Bronchial epithelial cell (primary cell): ENCODE measurements at regions not wholly inside any gene's neighbourhood (a gene's known extent, or its start where the extent isn't known, plus 50 kb on each side); places are given as distances from the start of the nearest gene placed in this dataset.

Experiments used
- DNase-seq: peaks from one replicate; pipeline ENCODE4 v3.0.0-alpha.2; 2010; ENCODE audit warnings: low read depth
- FAIRE-seq: peaks from 2 replicates; lab custom pipeline; 2011; peaks lifted over from hg19 to GRCh38; lab: Jason Lieb, UNC
- H3K27me3 ChIP-seq: 2 replicates; pipeline ENCODE4 v1.5.1; 2011; ENCODE audit warnings: low read length; ENCODE audit not compliant: control insufficient read depth, insufficient read depth
- H3K36me3 ChIP-seq: 2 replicates; pipeline ENCODE4 v1.5.1; 2011; ENCODE audit warnings: low read length; ENCODE audit not compliant: control insufficient read depth, insufficient read depth
- H3K4me3 ChIP-seq: 2 replicates; pipeline ENCODE4 v1.5.1; 2011; ENCODE audit warnings: mild to moderate bottlenecking, low read depth, low read length, control low read depth
- CTCF ChIP-seq: IDR thresholded peaks from 2 replicates; pipeline ENCODE4 v1.5.1; 2011; ENCODE audit warnings: mild to moderate bottlenecking, moderate library complexity, low read length, control low read depth, inconsistent platforms; ENCODE audit not compliant: insufficient read depth, severe bottlenecking

- DNase-seq: no peak
- Histone ChIP-seq H3K27me3 (no peaks in the 10 kb centered on the region), H3K36me3 (no peaks in the 10 kb centered on the region), H3K4me3 (no peak overlapping the region)
- FAIRE-seq: no peak
- TF ChIP-seq CTCF: no peak
Observed at GRCh38 chr17:72199256-72199655, 78.4 kb downstream of the SOX9 start.

DNA sequence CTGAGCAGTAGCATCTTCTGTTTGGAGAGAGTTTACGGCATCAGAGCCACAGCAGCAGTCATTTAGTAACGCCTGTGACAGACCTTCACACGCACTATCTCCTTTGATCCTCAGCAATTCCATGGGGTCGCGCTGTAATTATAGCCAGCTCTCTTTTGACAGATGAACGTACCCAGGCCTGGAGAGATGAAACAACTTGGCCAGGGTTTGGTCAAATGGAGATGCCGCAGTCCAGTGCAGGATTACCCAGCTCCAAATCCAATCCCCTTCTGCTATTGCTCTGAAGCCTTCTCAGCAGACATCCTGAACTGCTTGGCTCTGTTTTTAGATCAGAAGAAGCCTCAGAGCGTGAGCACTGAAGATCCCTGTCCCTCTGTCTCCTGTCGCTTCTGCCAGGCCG, 83.9 kb downstream of the SOX9 start:
- no peak overlapping the region for H3K4me3 ChIP-seq

DNA sequence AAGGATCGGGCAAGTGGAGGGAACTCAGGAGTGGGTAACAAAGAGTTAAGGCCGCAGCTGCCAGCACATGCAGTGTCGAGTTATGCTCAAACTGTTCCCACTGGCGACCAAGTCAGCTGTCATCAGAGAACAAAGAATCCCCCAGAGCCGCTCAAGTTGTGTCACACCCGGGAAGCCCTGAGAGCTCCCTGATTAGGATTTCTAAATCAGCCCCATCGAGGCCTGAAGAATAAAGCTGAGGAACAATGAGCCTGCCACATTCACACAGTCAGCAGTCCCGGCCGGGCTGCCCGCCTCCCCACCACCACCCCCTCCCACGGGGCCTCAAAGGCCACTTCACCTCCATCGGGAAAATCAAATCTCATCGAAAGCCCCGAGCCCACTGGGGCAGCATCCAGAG, 84.5 kb downstream of the SOX9 start:
- no peak for TF ChIP-seq CTCF
- DNase-seq (no peak), FAIRE-seq (peak; percentile 50)
- Histone ChIP-seq H3K27me3 (peaks cover 7% of the 10 kb centered on the region), H3K4me3 (no peak overlapping the region), H3K36me3 (no peaks in the 10 kb centered on the region)

More for the DNA sequence above, 83.9 kb downstream of the SOX9 start:
- no peak for FAIRE-seq
- no peak for DNase-seq
- Histone ChIP-seq H3K36me3 (no peaks in the 10 kb centered on the region), H3K27me3 (peaks cover 7% of the 10 kb centered on the region)
- no peak for TF ChIP-seq CTCF

GRCh38 chr17:72205822-72206221, 85.0 kb downstream of the SOX9 start:
- TF ChIP-seq CTCF: no peak
- no peak for DNase-seq
- no peak overlapping the region for H3K4me3 ChIP-seq
- H3K36me3 ChIP-seq: no peaks in the 10 kb centered on the region
- no peak for FAIRE-seq
- H3K27me3 ChIP-seq: peaks cover 7% of the 10 kb centered on the region

DNA sequence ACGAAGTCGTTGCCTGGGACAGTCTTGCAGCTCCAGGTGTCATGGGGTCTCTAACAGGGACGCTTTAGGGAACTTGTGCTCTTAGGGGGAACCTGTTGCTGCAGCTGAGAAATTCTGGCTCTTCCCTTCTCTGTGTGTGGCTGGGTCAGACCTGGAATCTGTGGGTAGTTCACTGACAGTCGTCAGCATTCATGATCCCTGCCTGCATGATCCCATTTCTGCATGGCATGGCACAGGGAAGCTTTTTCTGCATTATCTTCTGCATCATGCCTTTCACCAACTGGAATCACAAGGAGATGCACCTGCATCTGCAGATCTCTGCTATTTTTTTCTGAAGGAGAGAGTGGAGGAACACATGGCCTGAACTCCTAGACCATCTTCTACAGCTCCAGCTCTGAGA, 85.6 kb downstream of the SOX9 start:
- Histone ChIP-seq H3K36me3 (no peaks in the 10 kb centered on the region), H3K27me3 (peaks cover 7% of the 10 kb centered on the region), H3K4me3 (no peak overlapping the region)
- FAIRE-seq (no peak), DNase-seq (no peak)
- TF ChIP-seq CTCF: no peak

- no peak for FAIRE-seq
- Histone ChIP-seq H3K36me3 (no peaks in the 10 kb centered on the region), H3K4me3 (no peak overlapping the region), H3K27me3 (peaks cover 7% of the 10 kb centered on the region)
- no peak for TF ChIP-seq CTCF
- DNase-seq: no peak
Observed at GRCh38 chr17:72208832-72209231, 88.0 kb downstream of the SOX9 start.
